ENCODE measurements at regions not wholly inside any gene's neighbourhood (a gene's known extent, or its start where the extent isn't known, plus 50 kb on each side); places are given as distances from the start of the nearest gene placed in this dataset.

DNA sequence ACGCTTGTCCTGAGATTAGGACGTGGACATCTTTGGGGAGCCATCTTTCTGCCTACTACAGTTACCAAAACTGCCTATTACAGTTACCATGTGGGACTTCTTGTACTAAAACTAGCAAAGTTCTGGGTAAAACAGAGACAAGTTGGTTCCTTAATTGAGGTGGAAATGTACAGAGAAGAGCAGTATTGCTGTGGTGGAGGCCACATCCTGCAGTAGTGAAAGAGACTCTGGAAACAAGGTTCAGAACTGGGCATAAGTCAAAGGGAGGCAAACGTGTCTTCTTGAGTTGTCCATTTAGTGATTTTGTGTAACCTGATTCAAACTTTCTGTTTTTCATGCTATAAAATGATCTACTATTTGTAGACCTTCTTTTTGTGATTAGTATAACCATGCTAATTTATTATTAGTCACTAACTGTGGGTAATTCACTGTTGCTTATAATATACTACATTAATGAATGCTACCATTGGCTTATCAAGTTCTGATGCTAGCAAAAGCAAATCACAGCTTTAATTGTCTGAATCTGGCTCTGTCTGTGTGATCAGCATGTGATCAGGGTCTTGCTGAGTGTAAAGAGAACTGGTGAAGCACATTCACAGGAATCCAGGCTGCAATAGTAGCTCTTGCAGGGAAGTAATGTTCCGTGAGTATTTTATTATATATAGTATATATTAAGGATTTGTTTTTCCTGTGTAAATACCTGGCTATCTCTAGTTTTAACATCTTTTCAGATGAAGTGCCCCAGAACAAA, 207.9 kb upstream of the GAP43 start:
- no peaks in the 10 kb centered on the region for H3K9me3 Mint-ChIP-seq
- H3K27ac Mint-ChIP-seq, result no peak overlapping the region
- H3K4me3 Mint-ChIP-seq, result no peak overlapping the region
- TF ChIP-seq, protein P1, sequence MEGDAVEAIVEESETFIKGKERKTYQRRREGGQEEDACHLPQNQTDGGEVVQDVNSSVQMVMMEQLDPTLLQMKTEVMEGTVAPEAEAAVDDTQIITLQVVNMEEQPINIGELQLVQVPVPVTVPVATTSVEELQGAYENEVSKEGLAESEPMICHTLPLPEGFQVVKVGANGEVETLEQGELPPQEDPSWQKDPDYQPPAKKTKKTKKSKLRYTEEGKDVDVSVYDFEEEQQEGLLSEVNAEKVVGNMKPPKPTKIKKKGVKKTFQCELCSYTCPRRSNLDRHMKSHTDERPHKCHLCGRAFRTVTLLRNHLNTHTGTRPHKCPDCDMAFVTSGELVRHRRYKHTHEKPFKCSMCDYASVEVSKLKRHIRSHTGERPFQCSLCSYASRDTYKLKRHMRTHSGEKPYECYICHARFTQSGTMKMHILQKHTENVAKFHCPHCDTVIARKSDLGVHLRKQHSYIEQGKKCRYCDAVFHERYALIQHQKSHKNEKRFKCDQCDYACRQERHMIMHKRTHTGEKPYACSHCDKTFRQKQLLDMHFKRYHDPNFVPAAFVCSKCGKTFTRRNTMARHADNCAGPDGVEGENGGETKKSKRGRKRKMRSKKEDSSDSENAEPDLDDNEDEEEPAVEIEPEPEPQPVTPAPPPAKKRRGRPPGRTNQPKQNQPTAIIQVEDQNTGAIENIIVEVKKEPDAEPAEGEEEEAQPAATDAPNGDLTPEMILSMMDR (IDR thresholded peaks at IDR 0.05; ENCODE audit: unreplicated experiment in 3 of 3), result no peak
- H3K27me3 Mint-ChIP-seq (ENCODE audit: low read depth), result peaks cover 7% of the 10 kb centered on the region
- no peaks in the 10 kb centered on the region for H3K36me3 Mint-ChIP-seq (ENCODE audit: low read depth)
- no peaks in the 10 kb centered on the region for H3K4me1 Mint-ChIP-seq

DNA sequence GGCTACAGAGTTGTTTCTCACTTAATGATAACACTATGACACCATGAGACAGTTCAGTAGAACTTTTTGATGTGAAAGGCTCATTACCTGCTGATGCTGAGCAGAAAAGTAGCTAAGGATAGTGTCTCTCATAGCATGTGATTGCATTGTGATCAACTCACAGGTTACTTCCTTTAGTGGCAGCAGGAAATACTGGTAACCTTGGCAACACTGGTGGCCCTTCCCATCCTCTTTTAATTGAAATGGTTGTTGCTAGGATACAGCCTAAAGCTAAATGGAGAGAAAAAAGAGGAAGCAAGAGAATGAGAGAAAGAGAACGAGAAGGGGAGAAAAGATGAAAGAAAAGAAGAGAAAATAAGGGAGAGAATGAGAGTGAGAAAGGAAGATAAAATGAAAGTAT, 204.7 kb upstream of the GAP43 start:
- Mint-ChIP-seq H3K36me3 (ENCODE audit: low read depth) (no peaks in the 10 kb centered on the region), H3K27ac (no peak overlapping the region), H3K4me1 (no peaks in the 10 kb centered on the region), H3K9me3 (no peaks in the 10 kb centered on the region), H3K27me3 (ENCODE audit: low read depth) (peaks cover 7% of the 10 kb centered on the region), H3K4me3 (no peak overlapping the region)
- TF ChIP-seq, protein P1 (IDR thresholded peaks at IDR 0.05; ENCODE audit: unreplicated experiment in 3 of 3), result no peak

DNA sequence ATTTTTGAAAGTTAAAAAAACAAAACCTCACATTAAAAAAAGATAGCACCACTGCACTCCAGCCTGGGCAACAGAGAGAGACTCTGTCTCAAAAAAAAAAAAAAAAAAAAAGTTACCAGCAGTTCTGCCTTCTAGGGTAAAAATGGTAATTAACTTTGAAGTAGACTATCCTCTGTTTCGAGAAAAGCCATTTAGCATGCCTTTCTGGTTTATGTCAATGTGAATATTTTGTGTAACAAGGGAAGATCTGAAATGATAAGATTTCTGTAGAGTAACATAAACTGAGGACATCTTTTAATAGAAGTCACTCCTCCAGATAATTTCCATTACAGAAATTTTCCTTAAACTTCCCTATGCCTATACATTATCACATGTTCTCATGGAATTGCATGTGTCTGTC, 203.2 kb upstream of the GAP43 start:
- Mint-ChIP-seq H3K9me3 (no peaks in the 10 kb centered on the region), H3K4me1 (no peaks in the 10 kb centered on the region), H3K36me3 (ENCODE audit: low read depth) (no peaks in the 10 kb centered on the region), H3K27me3 (ENCODE audit: low read depth) (peaks cover 7% of the 10 kb centered on the region), H3K27ac (no peak overlapping the region), H3K4me3 (no peak overlapping the region)
- TF ChIP-seq, protein P1 (IDR thresholded peaks at IDR 0.05; ENCODE audit: unreplicated experiment in 3 of 3), result no peak

DNA sequence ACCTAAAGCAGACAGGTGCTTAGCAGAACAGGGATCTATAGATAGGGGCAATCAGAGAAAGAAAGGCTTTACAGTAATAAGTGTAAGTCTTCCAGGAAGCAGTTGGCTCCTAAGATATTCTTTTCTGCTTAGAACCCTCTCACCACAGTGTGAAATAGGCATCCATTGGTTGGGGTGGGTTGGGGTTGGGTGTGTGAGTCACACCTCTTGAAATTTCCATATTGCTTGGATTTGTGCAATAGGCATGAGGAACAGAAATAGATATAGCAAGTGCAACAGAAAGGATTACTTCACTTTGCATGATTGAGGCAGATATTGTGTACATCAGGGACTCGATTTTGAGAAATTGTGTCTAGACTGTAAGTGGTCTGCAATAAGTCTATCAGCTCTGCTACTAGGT, 200.1 kb upstream of the GAP43 start:
- Mint-ChIP-seq H3K4me1 (no peaks in the 10 kb centered on the region), H3K27ac (no peak overlapping the region), H3K4me3 (no peak overlapping the region), H3K27me3 (ENCODE audit: low read depth) (no peaks in the 10 kb centered on the region), H3K9me3 (no peaks in the 10 kb centered on the region), H3K36me3 (ENCODE audit: low read depth) (no peaks in the 10 kb centered on the region)
- TF ChIP-seq, protein P1 (IDR thresholded peaks at IDR 0.05; ENCODE audit: unreplicated experiment in 3 of 3), result no peak

DNA sequence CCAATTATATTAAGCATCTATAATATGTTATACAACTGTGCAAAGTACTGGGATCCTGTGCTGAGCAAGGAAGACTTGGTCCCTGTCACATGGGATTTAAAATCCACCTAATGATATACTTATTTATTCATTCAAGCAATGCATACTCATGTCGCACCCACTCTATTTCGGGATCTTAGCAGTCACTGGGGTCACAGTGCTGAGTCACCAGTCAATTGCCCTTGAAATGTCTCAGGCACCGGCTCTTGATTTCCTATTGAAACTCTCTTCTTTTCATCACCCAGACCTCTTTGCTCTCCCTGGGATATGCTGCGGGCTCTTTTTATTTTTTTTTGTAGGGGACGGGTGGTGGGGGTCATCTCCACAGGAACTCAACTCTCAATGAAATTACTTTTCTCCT, 194.5 kb upstream of the GAP43 start:
- no peaks in the 10 kb centered on the region for H3K4me1 Mint-ChIP-seq
- no peaks in the 10 kb centered on the region for H3K27me3 Mint-ChIP-seq (ENCODE audit: low read depth)
- H3K27ac Mint-ChIP-seq, result no peak overlapping the region
- H3K9me3 Mint-ChIP-seq, result no peaks in the 10 kb centered on the region
- H3K4me3 Mint-ChIP-seq, result no peak overlapping the region
- no peaks in the 10 kb centered on the region for H3K36me3 Mint-ChIP-seq (ENCODE audit: low read depth)
- TF ChIP-seq, protein P1 (IDR thresholded peaks at IDR 0.05; ENCODE audit: unreplicated experiment in 3 of 3), result no peak

DNA sequence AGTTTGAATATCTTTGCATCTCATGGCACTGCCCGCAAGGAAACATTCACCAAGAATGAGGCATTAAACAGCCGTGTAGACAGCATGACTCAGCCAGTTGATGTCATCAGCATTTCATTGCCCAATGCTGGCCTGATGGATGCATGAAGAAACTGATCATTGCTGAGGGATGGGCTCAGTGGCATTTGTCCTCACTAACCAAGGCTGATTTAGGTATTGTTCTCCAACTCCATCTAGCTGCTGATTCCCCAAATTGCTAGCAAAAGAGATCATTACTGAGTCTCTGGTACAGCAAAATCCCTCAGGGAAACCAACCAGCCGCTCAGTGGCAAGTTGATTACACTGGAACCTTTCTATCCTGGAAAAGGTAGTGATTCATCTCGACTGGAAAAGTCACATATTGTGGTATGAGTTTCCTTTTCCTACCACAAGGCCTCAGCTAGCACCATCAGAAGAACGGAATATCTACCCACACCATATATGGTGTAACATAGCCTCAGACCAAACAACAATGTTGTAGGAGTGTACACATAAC, 186.5 kb upstream of the GAP43 start:
- TF ChIP-seq, protein P1 (IDR thresholded peaks at IDR 0.05; ENCODE audit: unreplicated experiment in 3 of 3), result no peak
- Mint-ChIP-seq H3K27ac (no peak overlapping the region), H3K4me3 (no peak overlapping the region)

More for the DNA sequence above, 186.5 kb upstream of the GAP43 start:
- Mint-ChIP-seq H3K9me3 (no peaks in the 10 kb centered on the region), H3K4me1 (no peaks in the 10 kb centered on the region), H3K27me3 (ENCODE audit: low read depth) (no peaks in the 10 kb centered on the region), H3K36me3 (ENCODE audit: low read depth) (no peaks in the 10 kb centered on the region)

Measured in nephron (organoid).